ENCODE measurements at regions not wholly inside any gene's neighbourhood (a gene's known extent, or its start where the extent isn't known, plus 50 kb on each side); places are given as distances from the start of the nearest gene placed in this dataset.

GRCh38 chr3:13134166-13134878, 61.1 kb upstream of the IQSEC1 start:
- DNase-seq: no peak

GRCh38 chr3:13133471-13133981, 60.3 kb upstream of the IQSEC1 start:
- no peak for DNase-seq

- DNase-seq: no peak
Observed at GRCh38 chr3:13132731-13133410, 59.6 kb upstream of the IQSEC1 start.

GRCh38 chr3:13132281-13132680, 59.1 kb upstream of the IQSEC1 start:
- DNase-seq: no peak

- no peak for DNase-seq
Observed at GRCh38 chr3:13130464-13131193, 57.4 kb upstream of the IQSEC1 start.

GRCh38 chr3:13125092-13126015, 52.1 kb upstream of the IQSEC1 start:
- no peak for DNase-seq

- DNase-seq: no peak
Observed at GRCh38 chr3:13124631-13125030, 51.4 kb upstream of the IQSEC1 start.

- DNase-seq: no peak
Observed at GRCh38 chr3:13123765-13124164, 50.5 kb upstream of the IQSEC1 start.

GRCh38 chr3:13123013-13123654, 49.9 kb upstream of the IQSEC1 start:
- no peak for DNase-seq
